ENCODE measurements at regions not wholly inside any gene's neighbourhood (a gene's known extent, or its start where the extent isn't known, plus 50 kb on each side); places are given as distances from the start of the nearest gene placed in this dataset.
A peak's percentile ranks its signal among the peaks of the same experiment; 100 is the strongest.

DNA sequence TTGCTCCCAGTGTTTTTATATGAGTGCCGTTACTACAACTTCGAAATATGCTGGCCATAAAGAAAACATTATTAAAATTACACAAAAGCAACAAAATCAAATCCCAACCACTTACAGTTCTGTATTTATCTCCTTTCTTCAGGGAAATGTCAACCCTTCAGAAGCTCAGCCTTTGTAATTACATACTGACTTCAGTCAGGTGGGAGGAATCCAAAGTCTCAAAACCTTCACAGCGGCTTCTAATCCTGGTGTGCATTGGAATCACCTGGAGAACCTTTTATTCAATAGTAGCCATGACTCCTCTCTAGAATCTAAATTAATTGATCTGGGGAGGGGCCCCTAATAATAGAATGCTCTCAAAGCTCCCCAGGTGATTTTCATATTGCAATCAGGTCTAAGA is 463.7 kb upstream of the ARHGEF26 start:
- no peak for ATAC-seq
- Histone ChIP-seq H3K36me3 (no peaks in the 10 kb centered on the region), H3K27me3 (no peaks in the 10 kb centered on the region), H3K27ac (no peak overlapping the region), H3K4me3 (no peak overlapping the region), H3K9me3 (no peaks in the 10 kb centered on the region), H3K4me1 (no peaks in the 10 kb centered on the region)
- intact Hi-C loops (cut with DNase I): no loop called here
- TF ChIP-seq, protein P1, sequence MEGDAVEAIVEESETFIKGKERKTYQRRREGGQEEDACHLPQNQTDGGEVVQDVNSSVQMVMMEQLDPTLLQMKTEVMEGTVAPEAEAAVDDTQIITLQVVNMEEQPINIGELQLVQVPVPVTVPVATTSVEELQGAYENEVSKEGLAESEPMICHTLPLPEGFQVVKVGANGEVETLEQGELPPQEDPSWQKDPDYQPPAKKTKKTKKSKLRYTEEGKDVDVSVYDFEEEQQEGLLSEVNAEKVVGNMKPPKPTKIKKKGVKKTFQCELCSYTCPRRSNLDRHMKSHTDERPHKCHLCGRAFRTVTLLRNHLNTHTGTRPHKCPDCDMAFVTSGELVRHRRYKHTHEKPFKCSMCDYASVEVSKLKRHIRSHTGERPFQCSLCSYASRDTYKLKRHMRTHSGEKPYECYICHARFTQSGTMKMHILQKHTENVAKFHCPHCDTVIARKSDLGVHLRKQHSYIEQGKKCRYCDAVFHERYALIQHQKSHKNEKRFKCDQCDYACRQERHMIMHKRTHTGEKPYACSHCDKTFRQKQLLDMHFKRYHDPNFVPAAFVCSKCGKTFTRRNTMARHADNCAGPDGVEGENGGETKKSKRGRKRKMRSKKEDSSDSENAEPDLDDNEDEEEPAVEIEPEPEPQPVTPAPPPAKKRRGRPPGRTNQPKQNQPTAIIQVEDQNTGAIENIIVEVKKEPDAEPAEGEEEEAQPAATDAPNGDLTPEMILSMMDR (IDR thresholded peaks at IDR 0.05): no peak
- no peak for DNase-seq

GRCh38 chr3:153658136-153658535 is 463.1 kb upstream of the ARHGEF26 start:
- intact Hi-C loops (cut with DNase I): no loop called here
- H3K27me3 ChIP-seq: no peaks in the 10 kb centered on the region
- DNase-seq (no peak), ATAC-seq (peak; percentile 94)
- H3K36me3 ChIP-seq: no peaks in the 10 kb centered on the region
- TF ChIP-seq, protein P1 (IDR thresholded peaks at IDR 0.05): no peak
- H3K9me3 ChIP-seq: no peaks in the 10 kb centered on the region
- H3K4me3 ChIP-seq: no peak overlapping the region
- no peak overlapping the region for H3K27ac ChIP-seq
- no peaks in the 10 kb centered on the region for H3K4me1 ChIP-seq

- ATAC-seq: no peak
Measured at GRCh38 chr3:153666991-153667740, 454.0 kb upstream of the ARHGEF26 start.

DNA sequence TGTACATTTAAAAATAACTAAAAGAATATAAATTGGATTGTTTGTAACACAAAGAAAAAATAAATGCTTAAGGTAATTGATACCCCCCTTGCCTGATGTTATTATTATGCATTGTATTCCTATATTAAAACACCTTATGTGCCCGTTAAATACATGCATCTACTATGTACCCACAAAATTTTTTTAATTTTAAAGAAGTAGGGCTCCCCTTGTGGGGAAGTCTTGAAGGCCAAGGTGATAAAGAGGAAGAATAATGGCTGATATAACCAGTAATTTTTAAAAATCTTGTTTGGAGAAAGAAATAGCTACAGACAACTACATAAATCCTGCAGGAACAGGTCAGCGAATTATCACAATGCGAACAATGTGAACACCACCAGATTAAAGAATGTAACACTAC is 451.7 kb upstream of the ARHGEF26 start:
- TF ChIP-seq, protein P1 (IDR thresholded peaks at IDR 0.05): no peak
- no peak overlapping the region for H3K27ac ChIP-seq
- intact Hi-C loops (cut with DNase I): no loop called here
- H3K4me3 ChIP-seq: no peak overlapping the region
- no peak for ATAC-seq
- no peaks in the 10 kb centered on the region for H3K36me3 ChIP-seq
- no peaks in the 10 kb centered on the region for H3K4me1 ChIP-seq
- no peaks in the 10 kb centered on the region for H3K9me3 ChIP-seq
- DNase-seq: no peak
- no peaks in the 10 kb centered on the region for H3K27me3 ChIP-seq

More at GRCh38 chr3:153666991-153667740, 454.0 kb upstream of the ARHGEF26 start:
- TF ChIP-seq, protein P1 (IDR thresholded peaks at IDR 0.05): no peak
- intact Hi-C loops (cut with DNase I): no loop called here
- no peak for DNase-seq
- Histone ChIP-seq H3K4me1 (no peaks in the 10 kb centered on the region), H3K27me3 (no peaks in the 10 kb centered on the region), H3K27ac (no peak overlapping the region), H3K9me3 (no peaks in the 10 kb centered on the region), H3K36me3 (no peaks in the 10 kb centered on the region), H3K4me3 (no peak overlapping the region)

GRCh38 chr3:153670577-153670976 is 450.6 kb upstream of the ARHGEF26 start:
- no peaks in the 10 kb centered on the region for H3K36me3 ChIP-seq
- intact Hi-C loops (cut with DNase I): no loop called here
- H3K9me3 ChIP-seq: no peaks in the 10 kb centered on the region
- no peaks in the 10 kb centered on the region for H3K4me1 ChIP-seq
- H3K4me3 ChIP-seq: no peak overlapping the region
- TF ChIP-seq, protein P1 (IDR thresholded peaks at IDR 0.05): no peak
- DNase-seq (no peak), ATAC-seq (no peak)
- no peaks in the 10 kb centered on the region for H3K27me3 ChIP-seq
- H3K27ac ChIP-seq: no peak overlapping the region
